CD4-positive, CD25-positive, alpha-beta regulatory T cell (primary cell): ENCODE measurements at regions not wholly inside any gene's neighbourhood (a gene's known extent, or its start where the extent isn't known, plus 50 kb on each side); places are given as distances from the start of the nearest gene placed in this dataset.

ENCODE experiments used
- ATAC-seq, 2 donors: fragments of 150-1000 bp; cut with Tn5 transposase; one replicate each; pipeline ENCODE4 v1.10.0; 2021; ENCODE audit warnings: low read depth in 2 of 2, moderate number of reproducible peaks in 2 of 2, moderate library complexity in 1 of 2
- DNase-seq, 3 donors: peaks; one replicate each; pipeline versions ENCODE4 v3.0.0 to v3.0.0-alpha.2; 2012 to 2022; ENCODE audit warnings: mixed read lengths in 1 of 3
- H3K27ac ChIP-seq: one replicate; pipeline ENCODE4 v1.7.0; 2013; ENCODE audit warnings: mild to moderate bottlenecking, low read length; ENCODE audit not compliant: insufficient read depth, poor library complexity, severe bottlenecking
- H3K27me3 ChIP-seq: one replicate; pipeline ENCODE4 v1.7.0; 2013; ENCODE audit warnings: low read length; ENCODE audit not compliant: control insufficient read depth, insufficient read depth
- H3K36me3 ChIP-seq: one replicate; pipeline ENCODE4 v1.7.0; 2013; ENCODE audit warnings: mild to moderate bottlenecking, low read length, moderate library complexity; ENCODE audit not compliant: control insufficient read depth, insufficient read depth
- H3K4me1 ChIP-seq: 2 replicates; pipeline ENCODE4 v1.7.0; 2013; ENCODE audit warnings: mild to moderate bottlenecking, low read length; ENCODE audit not compliant: insufficient read depth, control insufficient read depth, poor library complexity, severe bottlenecking
- H3K4me3 ChIP-seq: one replicate; pipeline ENCODE4 v1.7.0; 2013; ENCODE audit warnings: low read depth, mild to moderate bottlenecking, low read length, moderate library complexity
- H3K9me3 ChIP-seq, 2 experiments: 1 replicate in 1 of 2; 2 replicates in 1 of 2; pipeline ENCODE4 v1.7.0; 2013; ENCODE audit warnings: low read length in 2 of 2, mild to moderate bottlenecking in 1 of 2, moderate library complexity in 1 of 2; ENCODE audit not compliant: control insufficient read depth in 2 of 2
- H3K27ac Mint-ChIP-seq, 3 donors: one replicate each; pipeline ENCODE4 v1.8.0; 2020 to 2022; ENCODE audit warnings: mild to moderate bottlenecking in 3 of 3, mixed read lengths in 3 of 3, moderate library complexity in 2 of 3
- H3K27me3 Mint-ChIP-seq: one replicate; pipeline ENCODE4 v1.8.0; 2022; ENCODE audit warnings: mild to moderate bottlenecking, mixed read lengths
- H3K36me3 Mint-ChIP-seq: one replicate; pipeline ENCODE4 v1.8.0; 2020; ENCODE audit warnings: mixed read lengths
- H3K4me1 Mint-ChIP-seq, 4 donors: one replicate each; pipeline ENCODE4 v1.8.0; 2020 to 2022; ENCODE audit warnings: mixed read lengths in 4 of 4, mild to moderate bottlenecking in 1 of 4
- H3K4me3 Mint-ChIP-seq, 4 donors: one replicate each; pipeline ENCODE4 v1.8.0; 2020 to 2022; ENCODE audit warnings: mild to moderate bottlenecking in 4 of 4, mixed read lengths in 4 of 4, moderate library complexity in 3 of 4
- H3K9me3 Mint-ChIP-seq, 7 donors: one replicate each; pipeline ENCODE4 v1.8.0; 2020 to 2022; ENCODE audit warnings: mixed read lengths in 7 of 7, mild to moderate bottlenecking in 3 of 7, moderate library complexity in 2 of 7

- Mint-ChIP-seq H3K36me3 (no peaks in the 10 kb centered on the region), H3K9me3 (no peaks in the 10 kb centered on the region), H3K4me1 (peaks cover 0 to 6% (median under 1%) of the 10 kb centered on the region in 4 donors), H3K27ac (no peak overlapping the region), H3K27me3 (peaks cover 28% of the 10 kb centered on the region), H3K4me3 (no peak overlapping the region)
- Histone ChIP-seq H3K27ac (no peak overlapping the region), H3K9me3 (no peaks in the 10 kb centered on the region), H3K27me3 (peaks cover 8% of the 10 kb centered on the region), H3K36me3 (no peaks in the 10 kb centered on the region), H3K4me1 (no peaks in the 10 kb centered on the region), H3K4me3 (no peak overlapping the region)
- no peak for DNase-seq
- no peak for ATAC-seq
Observed at GRCh38 chr1:89457046-89457445, 67.6 kb upstream of the LRRC8B start.

GRCh38 chr1:89459081-89459480, 65.5 kb upstream of the LRRC8B start:
- Histone ChIP-seq H3K9me3 (no peaks in the 10 kb centered on the region), H3K36me3 (no peaks in the 10 kb centered on the region), H3K4me3 (no peak overlapping the region), H3K27me3 (peaks cover 13% of the 10 kb centered on the region), H3K4me1 (peaks cover 4% of the 10 kb centered on the region), H3K27ac (no peak overlapping the region)
- Mint-ChIP-seq H3K4me3 (no peak overlapping the region), H3K9me3 (peaks cover 0 to 2% (median 0%) of the 10 kb centered on the region in 7 donors), H3K27me3 (peaks cover 42% of the 10 kb centered on the region), H3K36me3 (no peaks in the 10 kb centered on the region), H3K27ac (no peak overlapping the region), H3K4me1 (peaks cover 0 to 11% (median 5%) of the 10 kb centered on the region in 4 donors)
- ATAC-seq (no peak), DNase-seq (no peak)

GRCh38 chr1:89460325-89460724, 64.3 kb upstream of the LRRC8B start:
- Histone ChIP-seq H3K27me3 (peaks cover 22% of the 10 kb centered on the region), H3K4me1 (peaks cover 5% of the 10 kb centered on the region), H3K9me3 (no peaks in the 10 kb centered on the region), H3K4me3 (no peak overlapping the region), H3K27ac (no peak overlapping the region), H3K36me3 (no peaks in the 10 kb centered on the region)
- DNase-seq (peak in 1 of 3 donors; percentile 10), ATAC-seq (peak; percentile 31 to 42)
- Mint-ChIP-seq H3K9me3 (peaks cover 0 to 2% (median 0%) of the 10 kb centered on the region in 7 donors), H3K4me3 (no peak overlapping the region), H3K27me3 (peaks cover 50% of the 10 kb centered on the region), H3K4me1 (peaks cover 0 to 13% (median 7%) of the 10 kb centered on the region in 4 donors), H3K27ac (no peak overlapping the region), H3K36me3 (no peaks in the 10 kb centered on the region)

GRCh38 chr1:89462250-89462649, 62.4 kb upstream of the LRRC8B start:
- Histone ChIP-seq H3K9me3 (no peaks in the 10 kb centered on the region), H3K36me3 (no peaks in the 10 kb centered on the region), H3K27ac (no peak overlapping the region), H3K4me1 (peaks cover 5% of the 10 kb centered on the region), H3K4me3 (no peak overlapping the region), H3K27me3 (peaks cover 20% of the 10 kb centered on the region)
- Mint-ChIP-seq H3K4me3 (no peak overlapping the region), H3K27ac (no peak overlapping the region), H3K9me3 (peaks cover 0 to 2% (median 0%) of the 10 kb centered on the region in 7 donors), H3K4me1 (peaks cover 0 to 15% (median 8%) of the 10 kb centered on the region in 4 donors), H3K27me3 (peaks cover 69% of the 10 kb centered on the region), H3K36me3 (peaks cover 3% of the 10 kb centered on the region)
- ATAC-seq = no peak
- DNase-seq = no peak

- peaks cover 23% of the 10 kb centered on the region for H3K27me3 ChIP-seq
- peak in 1 of 3 donors; percentile 31 for DNase-seq
- H3K27me3 Mint-ChIP-seq = peaks cover 73% of the 10 kb centered on the region
Observed at GRCh38 chr1:89464008-89464407, 60.6 kb upstream of the LRRC8B start.

GRCh38 chr1:89465201-89465600, 59.4 kb upstream of the LRRC8B start:
- no peak overlapping the region for H3K4me3 ChIP-seq
- peaks cover 5% of the 10 kb centered on the region for H3K4me1 ChIP-seq
- Mint-ChIP-seq H3K36me3 (peaks cover 3% of the 10 kb centered on the region), H3K9me3 (peaks cover 0 to 2% (median 0%) of the 10 kb centered on the region in 7 donors), H3K4me3 (no peak overlapping the region), H3K27ac (no peak overlapping the region), H3K4me1 (peaks cover 0 to 15% (median 8%) of the 10 kb centered on the region in 4 donors), H3K27me3 (peaks cover 82% of the 10 kb centered on the region)
- no peak overlapping the region for H3K27ac ChIP-seq
- H3K36me3 ChIP-seq = no peaks in the 10 kb centered on the region
- H3K27me3 ChIP-seq = peaks cover 31% of the 10 kb centered on the region
- no peak for DNase-seq
- ATAC-seq = peak; percentile 40 to 46
- H3K9me3 ChIP-seq = no peaks in the 10 kb centered on the region

More at GRCh38 chr1:89464008-89464407, 60.6 kb upstream of the LRRC8B start:
- Histone ChIP-seq H3K36me3 (no peaks in the 10 kb centered on the region), H3K4me3 (no peak overlapping the region), H3K9me3 (no peaks in the 10 kb centered on the region), H3K4me1 (peaks cover 5% of the 10 kb centered on the region), H3K27ac (no peak overlapping the region)
- no peak for ATAC-seq
- H3K9me3 Mint-ChIP-seq = peaks cover 0 to 2% (median 0%) of the 10 kb centered on the region in 7 donors
- H3K36me3 Mint-ChIP-seq = peaks cover 3% of the 10 kb centered on the region
- H3K27ac Mint-ChIP-seq = peak overlapping the region in 1 of 3 donors; percentile 17
- H3K4me1 Mint-ChIP-seq = peaks cover 0 to 15% (median 8%) of the 10 kb centered on the region in 4 donors
- no peak overlapping the region for H3K4me3 Mint-ChIP-seq

GRCh38 chr1:89466307-89466930, 58.2 kb upstream of the LRRC8B start:
- Histone ChIP-seq H3K27ac (no peak overlapping the region), H3K36me3 (no peaks in the 10 kb centered on the region), H3K4me1 (peaks cover 5% of the 10 kb centered on the region), H3K27me3 (peaks cover 30% of the 10 kb centered on the region), H3K4me3 (no peak overlapping the region), H3K9me3 (no peaks in the 10 kb centered on the region)
- peaks cover 78% of the 10 kb centered on the region for H3K27me3 Mint-ChIP-seq
- peak overlapping the region in 1 of 4 donors; percentile 2 for H3K4me3 Mint-ChIP-seq
- no peak for DNase-seq
- peaks cover 0 to 15% (median 5%) of the 10 kb centered on the region in 4 donors for H3K4me1 Mint-ChIP-seq
- no peak for ATAC-seq
- H3K9me3 Mint-ChIP-seq = peaks cover 0 to 2% (median 0%) of the 10 kb centered on the region in 7 donors
- H3K36me3 Mint-ChIP-seq = peaks cover 3% of the 10 kb centered on the region
- no peak overlapping the region for H3K27ac Mint-ChIP-seq

GRCh38 chr1:89472253-89472652, 52.4 kb upstream of the LRRC8B start:
- ATAC-seq (no peak), DNase-seq (no peak)
- Histone ChIP-seq H3K27me3 (peaks cover 11% of the 10 kb centered on the region), H3K36me3 (no peaks in the 10 kb centered on the region), H3K4me1 (no peaks in the 10 kb centered on the region), H3K4me3 (no peak overlapping the region), H3K9me3 (peaks cover 3 to 8% of the 10 kb centered on the region in 2 experiments), H3K27ac (no peak overlapping the region)
- Mint-ChIP-seq H3K4me1 (no peaks in the 10 kb centered on the region), H3K27ac (no peak overlapping the region), H3K4me3 (no peak overlapping the region), H3K27me3 (peaks cover 63% of the 10 kb centered on the region), H3K36me3 (no peaks in the 10 kb centered on the region), H3K9me3 (peaks cover 0 to 16% (median 5%) of the 10 kb centered on the region in 7 donors)
